HG02981 (cell line): ENCODE measurements at regions not wholly inside any gene's neighbourhood (a gene's known extent, or its start where the extent isn't known, plus 50 kb on each side); places are given as distances from the start of the nearest gene placed in this dataset.
"Not testable (repeated sequence)": the region's sequence is repeated elsewhere in the genome, so short reads cannot be mapped to it uniquely, and the experiment has no call there.

Experiments
- ATAC-seq: cut with Tn5 transposase; IDR thresholded peaks from one replicate; pipeline ENCODE4 v1.9.1; 2021; ENCODE audit warnings: mild to moderate bottlenecking, moderate library complexity; ENCODE audit not compliant: unreplicated experiment

- ATAC-seq, result no peak
These were observed 1681.0 kb downstream of the NCAM2 start for GRCh38 chr21:22679207-22679606.

GRCh38 chr21:22691658-22692057, 1693.4 kb downstream of the NCAM2 start:
- no peak for ATAC-seq

- no peak for ATAC-seq
These were observed 1705.3 kb downstream of the NCAM2 start for GRCh38 chr21:22703521-22703920.

GRCh38 chr21:22710721-22711120, 1712.5 kb downstream of the NCAM2 start:
- no peak for ATAC-seq

GRCh38 chr21:22711636-22712035, 1713.4 kb downstream of the NCAM2 start:
- ATAC-seq, result no peak

- ATAC-seq, result no peak
These were observed 1727.2 kb downstream of the NCAM2 start for GRCh38 chr21:22725436-22725835.

- no peak for ATAC-seq
These were observed 1729.9 kb downstream of the NCAM2 start for GRCh38 chr21:22728091-22728490.

GRCh38 chr21:22743085-22743484, 1744.9 kb downstream of the NCAM2 start:
- ATAC-seq, result no peak

- no peak for ATAC-seq
These were observed 1756.5 kb downstream of the NCAM2 start for GRCh38 chr21:22754746-22755145.

GRCh38 chr21:22758478-22758877, 1760.3 kb downstream of the NCAM2 start:
- ATAC-seq, result no peak

- ATAC-seq, result no peak
These were observed 1764.3 kb downstream of the NCAM2 start for GRCh38 chr21:22762463-22762862.

- no peak for ATAC-seq
These were observed 1765.2 kb downstream of the NCAM2 start for GRCh38 chr21:22763442-22763841.

- no peak for ATAC-seq
These were observed 1766.0 kb downstream of the NCAM2 start for GRCh38 chr21:22764222-22764621.

GRCh38 chr21:22791376-22791775, 1793.2 kb downstream of the NCAM2 start:
- ATAC-seq, result no peak

- no peak for ATAC-seq
These were observed 1793.9 kb downstream of the NCAM2 start for GRCh38 chr21:22791986-22792560.

GRCh38 chr21:22795091-22795490, 1796.9 kb downstream of the NCAM2 start:
- ATAC-seq, result no peak

GRCh38 chr21:22795644-22796043, 1797.4 kb downstream of the NCAM2 start:
- ATAC-seq, result no peak

GRCh38 chr21:22796147-22796546, 1797.9 kb downstream of the NCAM2 start:
- ATAC-seq, result no peak

GRCh38 chr21:22804151-22804550, 1805.9 kb downstream of the NCAM2 start:
- no peak for ATAC-seq

- ATAC-seq, result no peak
These were observed 1808.1 kb downstream of the NCAM2 start for GRCh38 chr21:22806278-22806677.

GRCh38 chr21:22813201-22813600, 1815.0 kb downstream of the NCAM2 start:
- no peak for ATAC-seq

GRCh38 chr21:22818681-22819485, 1820.7 kb downstream of the NCAM2 start:
- not testable (repeated sequence) for ATAC-seq

- no peak for ATAC-seq
These were observed 1829.2 kb downstream of the NCAM2 start for GRCh38 chr21:22827422-22827821.
